ENCODE measurements at regions not wholly inside any gene's neighbourhood (a gene's known extent, or its start where the extent isn't known, plus 50 kb on each side); places are given as distances from the start of the nearest gene placed in this dataset.

- Histone ChIP-seq H3K9me3 (ENCODE audit: control insufficient read depth, low read length) (no peaks in the 10 kb centered on the region), H3K4me3 (ENCODE audit: low read depth, low read length) (no peak overlapping the region), H3K27me3 (ENCODE audit: control insufficient read depth, insufficient read depth, low read length) (no peaks in the 10 kb centered on the region), H3K79me2 (no peaks in the 10 kb centered on the region), H3K4me1 (no peaks in the 10 kb centered on the region), H3K4me2 (ENCODE audit: low read length) (no peak overlapping the region), H3K36me3 (ENCODE audit: control insufficient read depth, insufficient read depth, low read length) (no peaks in the 10 kb centered on the region), H3K27ac (no peak overlapping the region), H2AFZ (no peak overlapping the region), H3K9ac (no peak overlapping the region)
- no peak for TF ChIP-seq CTCF (IDR thresholded peaks at IDR 0.05)
These were observed 103.5 kb upstream of the TAPT1 start for GRCh38 chr4:16329797-16330134.

- H3K4me1 ChIP-seq: no peaks in the 10 kb centered on the region
- TF ChIP-seq CTCF (IDR thresholded peaks at IDR 0.05): no peak
- no peaks in the 10 kb centered on the region for H3K27me3 ChIP-seq (ENCODE audit: control insufficient read depth, insufficient read depth, low read length)
- H3K4me2 ChIP-seq (ENCODE audit: low read length): no peak overlapping the region
- H3K79me2 ChIP-seq: no peaks in the 10 kb centered on the region
- H3K9ac ChIP-seq: no peak overlapping the region
- H2AFZ ChIP-seq: no peak overlapping the region
- no peaks in the 10 kb centered on the region for H3K36me3 ChIP-seq (ENCODE audit: control insufficient read depth, insufficient read depth, low read length)
- H3K9me3 ChIP-seq (ENCODE audit: control insufficient read depth, low read length): no peaks in the 10 kb centered on the region
- no peak overlapping the region for H3K27ac ChIP-seq
- no peak overlapping the region for H3K4me3 ChIP-seq (ENCODE audit: low read depth, low read length)
These were observed 103.0 kb upstream of the TAPT1 start for GRCh38 chr4:16329125-16329796.

- Histone ChIP-seq H3K4me2 (ENCODE audit: low read length) (no peak overlapping the region), H3K27me3 (ENCODE audit: control insufficient read depth, insufficient read depth, low read length) (no peaks in the 10 kb centered on the region), H3K27ac (no peak overlapping the region), H2AFZ (no peak overlapping the region), H3K9ac (no peak overlapping the region), H3K4me3 (ENCODE audit: low read depth, low read length) (no peak overlapping the region), H3K79me2 (no peaks in the 10 kb centered on the region), H3K36me3 (ENCODE audit: control insufficient read depth, insufficient read depth, low read length) (no peaks in the 10 kb centered on the region), H3K4me1 (no peaks in the 10 kb centered on the region), H3K9me3 (ENCODE audit: control insufficient read depth, low read length) (no peaks in the 10 kb centered on the region)
- TF ChIP-seq CTCF (IDR thresholded peaks at IDR 0.05): no peak
These were observed 95.9 kb upstream of the TAPT1 start for GRCh38 chr4:16322183-16322582.

- Histone ChIP-seq H3K4me3 (ENCODE audit: low read depth, low read length) (no peak overlapping the region), H3K27ac (no peak overlapping the region), H3K9ac (no peak overlapping the region), H3K9me3 (ENCODE audit: control insufficient read depth, low read length) (no peaks in the 10 kb centered on the region), H2AFZ (no peak overlapping the region), H3K4me2 (ENCODE audit: low read length) (no peak overlapping the region), H3K4me1 (no peaks in the 10 kb centered on the region), H3K36me3 (ENCODE audit: control insufficient read depth, insufficient read depth, low read length) (no peaks in the 10 kb centered on the region), H3K27me3 (ENCODE audit: control insufficient read depth, insufficient read depth, low read length) (no peaks in the 10 kb centered on the region), H3K79me2 (no peaks in the 10 kb centered on the region)
- no peak for TF ChIP-seq CTCF (IDR thresholded peaks at IDR 0.05)
These were observed 89.2 kb upstream of the TAPT1 start for GRCh38 chr4:16315456-16315855.

GRCh38 chr4:16310606-16311005 is 84.3 kb upstream of the TAPT1 start:
- Histone ChIP-seq H3K27me3 (ENCODE audit: control insufficient read depth, insufficient read depth, low read length) (no peaks in the 10 kb centered on the region), H3K36me3 (ENCODE audit: control insufficient read depth, insufficient read depth, low read length) (no peaks in the 10 kb centered on the region), H3K9ac (no peak overlapping the region), H3K4me2 (ENCODE audit: low read length) (no peak overlapping the region), H3K4me3 (ENCODE audit: low read depth, low read length) (no peak overlapping the region), H3K4me1 (no peaks in the 10 kb centered on the region), H3K9me3 (ENCODE audit: control insufficient read depth, low read length) (no peaks in the 10 kb centered on the region), H3K27ac (no peak overlapping the region), H2AFZ (no peak overlapping the region), H3K79me2 (no peaks in the 10 kb centered on the region)
- no peak for TF ChIP-seq CTCF (IDR thresholded peaks at IDR 0.05)

All from parathyroid adenoma (tissue), 2 donors.